ENCODE measurements at regions not wholly inside any gene's neighbourhood (a gene's known extent, or its start where the extent isn't known, plus 50 kb on each side); places are given as distances from the start of the nearest gene placed in this dataset.

- DNase-seq (ENCODE audit: low read depth) = no peak
Observed at GRCh38 chr2:128690869-128691268, 372.2 kb upstream of the HS6ST1 start.

GRCh38 chr2:128691526-128691925 is 372.9 kb upstream of the HS6ST1 start:
- no peak for DNase-seq (ENCODE audit: low read depth)

- no peak for DNase-seq (ENCODE audit: low read depth)
Observed at GRCh38 chr2:128692895-128693742, 374.5 kb upstream of the HS6ST1 start.

- no peak for DNase-seq (ENCODE audit: low read depth)
Observed at GRCh38 chr2:128693743-128694029, 375.0 kb upstream of the HS6ST1 start.

GRCh38 chr2:128695646-128696220 is 377.1 kb upstream of the HS6ST1 start:
- no peak for DNase-seq (ENCODE audit: low read depth)

- DNase-seq (ENCODE audit: low read depth) = no peak
Observed at GRCh38 chr2:128696421-128696820, 377.8 kb upstream of the HS6ST1 start.

- no peak for DNase-seq (ENCODE audit: low read depth)
Observed at GRCh38 chr2:128701418-128701817, 382.8 kb upstream of the HS6ST1 start.

GRCh38 chr2:128702616-128703015 is 383.9 kb upstream of the HS6ST1 start:
- DNase-seq (ENCODE audit: low read depth) = no peak

- no peak for DNase-seq (ENCODE audit: low read depth)
Observed at GRCh38 chr2:128708106-128708816, 389.6 kb upstream of the HS6ST1 start.

- no peak for DNase-seq (ENCODE audit: low read depth)
Observed at GRCh38 chr2:128710242-128710641, 391.6 kb upstream of the HS6ST1 start.

- no peak for DNase-seq (ENCODE audit: low read depth)
Observed at GRCh38 chr2:128710729-128711128, 392.1 kb upstream of the HS6ST1 start.

GRCh38 chr2:128714285-128714684 is 395.6 kb upstream of the HS6ST1 start:
- no peak for DNase-seq (ENCODE audit: low read depth)

GRCh38 chr2:128714851-128715312 is 396.2 kb upstream of the HS6ST1 start:
- no peak for DNase-seq (ENCODE audit: low read depth)

- no peak for DNase-seq (ENCODE audit: low read depth)
Observed at GRCh38 chr2:128715360-128715759, 396.7 kb upstream of the HS6ST1 start.

GRCh38 chr2:128716299-128716721 is 397.6 kb upstream of the HS6ST1 start:
- DNase-seq (ENCODE audit: low read depth) = no peak

GRCh38 chr2:128717758-128718710 is 399.4 kb upstream of the HS6ST1 start:
- DNase-seq (ENCODE audit: low read depth) = no peak

- no peak for DNase-seq (ENCODE audit: low read depth)
Observed at GRCh38 chr2:128720080-128721022, 401.7 kb upstream of the HS6ST1 start.

GRCh38 chr2:128721096-128721495 is 402.4 kb upstream of the HS6ST1 start:
- no peak for DNase-seq (ENCODE audit: low read depth)

- DNase-seq (ENCODE audit: low read depth) = no peak
Observed at GRCh38 chr2:128722489-128722888, 403.8 kb upstream of the HS6ST1 start.

- DNase-seq (ENCODE audit: low read depth) = no peak
Observed at GRCh38 chr2:128724547-128724946, 405.9 kb upstream of the HS6ST1 start.

GRCh38 chr2:128724972-128725371 is 406.3 kb upstream of the HS6ST1 start:
- no peak for DNase-seq (ENCODE audit: low read depth)
